Left renal cortex interstitium (tissue), 4 donors: ENCODE measurements at regions not wholly inside any gene's neighbourhood (a gene's known extent, or its start where the extent isn't known, plus 50 kb on each side); places are given as distances from the start of the nearest gene placed in this dataset.
A peak's percentile ranks its signal among the peaks of the same experiment; 100 is the strongest.

ENCODE experiments used
- DNase-seq, 4 donors: peaks; one replicate each; pipeline ENCODE4 v3.0.0-alpha.2; 2013; ENCODE audit warnings: low read depth in 4 of 4, low spot score in 2 of 4, missing footprints in 1 of 4

- no peak for DNase-seq
Measured at GRCh38 chr10:104505521-104506042, 135.5 kb upstream of the SORCS3 start.

GRCh38 chr10:104509981-104510380, 131.1 kb upstream of the SORCS3 start:
- DNase-seq: no peak

- no peak for DNase-seq
Measured at GRCh38 chr10:104510644-104511043, 130.4 kb upstream of the SORCS3 start.

GRCh38 chr10:104512800-104513199, 128.3 kb upstream of the SORCS3 start:
- no peak for DNase-seq

- DNase-seq: no peak
Measured at GRCh38 chr10:104515678-104516199, 125.4 kb upstream of the SORCS3 start.

- DNase-seq: no peak
Measured at GRCh38 chr10:104516986-104517385, 124.1 kb upstream of the SORCS3 start.

- no peak for DNase-seq
Measured at GRCh38 chr10:104517946-104518345, 123.1 kb upstream of the SORCS3 start.

GRCh38 chr10:104518891-104519290, 122.2 kb upstream of the SORCS3 start:
- DNase-seq: no peak

GRCh38 chr10:104520653-104521052, 120.4 kb upstream of the SORCS3 start:
- no peak for DNase-seq

- DNase-seq: no peak
Measured at GRCh38 chr10:104521901-104522694, 119.0 kb upstream of the SORCS3 start.

GRCh38 chr10:104526188-104526587, 114.9 kb upstream of the SORCS3 start:
- no peak for DNase-seq

GRCh38 chr10:104527013-104527412, 114.1 kb upstream of the SORCS3 start:
- DNase-seq: no peak

GRCh38 chr10:104540181-104540580, 100.9 kb upstream of the SORCS3 start:
- DNase-seq: peak in 2 of 4 donors; percentile 9 to 13

GRCh38 chr10:104541820-104542219, 99.3 kb upstream of the SORCS3 start:
- no peak for DNase-seq

GRCh38 chr10:104546336-104546735, 94.8 kb upstream of the SORCS3 start:
- no peak for DNase-seq

- no peak for DNase-seq
Measured at GRCh38 chr10:104546756-104547155, 94.3 kb upstream of the SORCS3 start.

GRCh38 chr10:104548090-104548489, 93.0 kb upstream of the SORCS3 start:
- peak in 3 of 4 donors; percentile 5 to 15 (median 13) for DNase-seq

GRCh38 chr10:104556831-104557230, 84.3 kb upstream of the SORCS3 start:
- no peak for DNase-seq

GRCh38 chr10:104557966-104558365, 83.1 kb upstream of the SORCS3 start:
- DNase-seq: no peak

GRCh38 chr10:104559935-104560334, 81.2 kb upstream of the SORCS3 start:
- DNase-seq: no peak

GRCh38 chr10:104563051-104563450, 78.0 kb upstream of the SORCS3 start:
- no peak for DNase-seq

- DNase-seq: no peak
Measured at GRCh38 chr10:104563548-104563947, 77.5 kb upstream of the SORCS3 start.
